GM19372 (cell line): ENCODE measurements at regions not wholly inside any gene's neighbourhood (a gene's known extent, or its start where the extent isn't known, plus 50 kb on each side); places are given as distances from the start of the nearest gene placed in this dataset.
"Not testable (repeated sequence)": the region's sequence is repeated elsewhere in the genome, so short reads cannot be mapped to it uniquely, and the experiment has no call there.

ENCODE experiments used
- ATAC-seq: cut with Tn5 transposase; IDR thresholded peaks from one replicate; pipeline ENCODE4 v1.9.1; 2021; ENCODE audit warnings: mild to moderate bottlenecking, low read depth, moderate library complexity; ENCODE audit not compliant: unreplicated experiment

GRCh38 chr21:18549214-18549905, 145.8 kb upstream of the TMPRSS15 start:
- no peak for ATAC-seq

- ATAC-seq = no peak
Observed at GRCh38 chr21:18550361-18550760, 146.8 kb upstream of the TMPRSS15 start.

GRCh38 chr21:18553786-18554185, 150.2 kb upstream of the TMPRSS15 start:
- ATAC-seq = no peak

DNA sequence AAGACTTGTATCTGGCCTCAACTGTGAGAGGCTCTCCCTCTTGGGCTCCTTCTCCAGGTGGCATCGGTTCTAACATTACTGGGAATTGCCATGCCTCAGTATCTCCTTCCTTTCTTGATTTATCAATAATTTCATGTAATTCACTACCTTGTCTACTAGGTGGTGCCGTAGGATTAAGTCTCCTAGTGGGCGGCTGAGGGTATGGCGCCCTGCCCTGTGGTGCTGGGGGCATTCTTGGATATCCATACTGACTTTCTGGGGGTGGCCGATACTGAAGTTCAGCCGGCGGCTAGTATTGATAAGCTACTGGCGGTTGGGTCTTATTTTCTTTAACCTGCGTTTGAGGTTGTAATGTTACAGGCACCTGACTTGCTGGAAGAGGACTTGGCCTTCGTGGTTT, 164.2 kb upstream of the TMPRSS15 start:
- ATAC-seq = not testable (repeated sequence)

- no peak for ATAC-seq
Observed at GRCh38 chr21:18588001-18588662, 184.5 kb upstream of the TMPRSS15 start.

- ATAC-seq = no peak
Observed at GRCh38 chr21:18601146-18601545, 197.6 kb upstream of the TMPRSS15 start.

- ATAC-seq = no peak
Observed at GRCh38 chr21:18602711-18603110, 199.1 kb upstream of the TMPRSS15 start.

- no peak for ATAC-seq
Observed at GRCh38 chr21:18603261-18603660, 199.7 kb upstream of the TMPRSS15 start.

- ATAC-seq = no peak
Observed at GRCh38 chr21:18603980-18604379, 200.4 kb upstream of the TMPRSS15 start.

- no peak for ATAC-seq
Observed at GRCh38 chr21:18608226-18608625, 204.6 kb upstream of the TMPRSS15 start.

- no peak for ATAC-seq
Observed at GRCh38 chr21:18614303-18614702, 210.7 kb upstream of the TMPRSS15 start.

DNA sequence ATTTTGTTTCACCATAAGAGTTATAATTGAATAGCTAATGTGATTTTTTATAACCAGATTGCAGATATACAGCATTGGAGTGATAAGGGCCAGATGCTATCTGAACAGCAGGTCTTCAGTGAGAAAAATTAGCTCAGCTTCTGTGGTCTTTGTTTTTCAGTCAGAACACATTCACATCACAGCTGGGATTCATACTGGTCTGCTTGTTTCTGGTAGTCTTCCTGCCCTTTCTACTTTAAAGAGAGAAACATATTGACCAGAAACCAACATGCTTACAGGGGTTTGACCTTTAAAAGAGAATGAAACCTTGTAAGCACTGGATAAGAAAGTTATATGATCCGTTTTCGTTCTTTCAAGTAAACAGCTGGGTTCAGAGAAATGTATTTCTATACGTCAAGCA, 213.7 kb upstream of the TMPRSS15 start:
- ATAC-seq = no peak

GRCh38 chr21:18620436-18620835, 216.9 kb upstream of the TMPRSS15 start:
- ATAC-seq = no peak

GRCh38 chr21:18622383-18622782, 218.8 kb upstream of the TMPRSS15 start:
- ATAC-seq = no peak

DNA sequence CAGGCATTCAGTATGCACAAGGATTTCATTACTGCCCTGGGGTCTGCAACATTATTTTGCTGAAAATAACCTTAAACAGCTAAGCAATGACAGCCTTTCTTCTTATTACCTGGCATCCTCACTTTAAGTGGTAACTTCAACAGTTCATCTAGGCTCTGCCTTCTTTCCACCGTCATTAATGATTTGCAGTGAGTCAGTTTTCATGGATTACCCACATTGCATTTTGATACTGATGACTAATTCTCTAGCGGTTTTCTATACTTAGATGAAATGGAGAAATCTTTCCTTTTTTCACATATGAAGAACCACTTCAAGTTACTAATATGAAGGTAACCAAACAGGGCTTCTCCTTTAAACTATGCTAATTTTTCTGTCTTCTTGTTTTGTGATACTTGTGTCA, 226.9 kb upstream of the TMPRSS15 start:
- no peak for ATAC-seq

DNA sequence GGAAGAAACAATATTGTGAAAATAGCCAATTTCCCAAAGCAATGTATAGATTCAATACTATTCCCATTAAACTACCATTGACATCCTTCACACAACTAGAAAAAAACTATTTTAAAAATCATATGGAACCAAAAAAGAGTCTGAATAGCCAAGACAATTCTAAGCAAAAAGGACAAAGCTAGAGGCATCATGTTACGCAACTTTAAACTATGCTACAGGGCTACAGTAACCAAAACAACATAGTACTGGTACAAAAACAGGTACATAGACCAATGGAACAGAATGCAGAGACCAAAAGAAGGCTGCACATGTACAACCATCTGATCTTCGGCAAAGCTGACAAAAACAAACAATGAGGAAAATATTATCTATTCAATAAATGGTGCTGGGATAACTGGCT, 233.3 kb upstream of the TMPRSS15 start:
- no peak for ATAC-seq

DNA sequence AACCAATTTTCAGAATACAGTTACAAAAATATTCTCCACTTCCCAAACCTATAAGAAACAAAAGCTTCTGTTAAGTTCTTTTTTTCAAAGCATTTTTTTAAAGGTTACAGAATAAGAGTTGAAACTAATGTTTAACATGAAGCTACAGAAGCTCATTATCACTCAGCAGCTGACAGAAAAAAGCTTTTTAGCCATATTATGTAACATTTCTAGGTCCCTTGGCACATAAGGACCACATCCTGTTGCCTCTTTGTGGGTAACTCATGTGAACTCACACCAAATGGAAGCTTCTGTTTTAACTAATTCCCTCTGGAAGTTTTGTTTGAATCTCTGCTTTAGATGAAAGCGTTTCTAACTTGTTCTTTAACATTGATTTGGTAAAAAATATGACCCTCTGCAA, 242.5 kb upstream of the TMPRSS15 start:
- no peak for ATAC-seq

GRCh38 chr21:18655931-18656330, 252.3 kb upstream of the TMPRSS15 start:
- ATAC-seq = no peak

GRCh38 chr21:18661842-18662241, 258.3 kb upstream of the TMPRSS15 start:
- ATAC-seq = no peak

GRCh38 chr21:18663663-18664062, 260.1 kb upstream of the TMPRSS15 start:
- ATAC-seq = no peak

DNA sequence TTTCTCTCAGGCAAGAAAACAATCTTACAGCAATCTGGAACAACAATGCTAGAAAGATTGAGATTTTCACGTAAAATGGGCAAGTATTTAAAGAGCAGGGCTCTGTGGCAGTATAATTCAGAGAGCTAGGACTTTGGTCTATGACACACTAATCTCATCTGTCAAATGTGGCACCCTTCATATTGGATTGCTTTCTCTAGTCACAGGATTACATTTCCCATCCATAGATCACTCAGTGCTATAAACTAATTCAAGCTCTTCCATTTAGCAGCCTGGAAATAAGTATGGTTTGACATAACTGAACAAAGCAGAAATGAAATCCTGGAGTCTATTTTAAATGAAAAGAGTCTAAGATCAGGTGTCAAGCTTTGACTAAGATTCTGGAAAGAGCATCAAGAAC, 263.1 kb upstream of the TMPRSS15 start:
- ATAC-seq = no peak

- no peak for ATAC-seq
Observed at GRCh38 chr21:18673789-18674188, 270.2 kb upstream of the TMPRSS15 start.
